Liver (tissue), 8 donors: ENCODE measurements at regions not wholly inside any gene's neighbourhood (a gene's known extent, or its start where the extent isn't known, plus 50 kb on each side); places are given as distances from the start of the nearest gene placed in this dataset.

Experiments
- DNase-seq: peaks from one replicate; pipeline ENCODE4 v3.0.0-alpha.2; 2017; ENCODE audit warnings: low spot score
- H3K27ac ChIP-seq, 2 donors: one replicate each; pipeline ENCODE4 v1.7.0; 2013; ENCODE audit warnings: inconsistent platforms in 2 of 2, low read length in 2 of 2, control low read depth in 1 of 2, low read depth in 1 of 2, mild to moderate bottlenecking in 1 of 2
- H3K27me3 ChIP-seq, 4 donors: one replicate each; pipeline versions ENCODE4 v1.6.1 to v1.7.0; 2013; ENCODE audit warnings: low read length in 3 of 4, inconsistent platforms in 1 of 4, mild to moderate bottlenecking in 1 of 4, moderate library complexity in 1 of 4; ENCODE audit not compliant: control insufficient read depth in 4 of 4, insufficient read depth in 4 of 4
- H3K36me3 ChIP-seq, 4 donors: one replicate each; pipeline versions ENCODE4 v1.6.1 to v1.7.0; 2013; ENCODE audit warnings: low read length in 3 of 4, mild to moderate bottlenecking in 3 of 4, low read depth in 1 of 4, moderate library complexity in 1 of 4; ENCODE audit not compliant: control insufficient read depth in 4 of 4, insufficient read depth in 3 of 4
- H3K4me1 ChIP-seq, 4 donors: one replicate each; pipeline versions ENCODE4 v1.6.1 to v1.7.0; 2013; ENCODE audit warnings: low read length in 3 of 4, mild to moderate bottlenecking in 3 of 4, moderate library complexity in 1 of 4; ENCODE audit not compliant: control insufficient read depth in 4 of 4, insufficient read depth in 4 of 4
- H3K4me3 ChIP-seq, 3 donors: one replicate each; pipeline versions ENCODE4 v1.6.1 to v1.7.0; 2013; ENCODE audit warnings: low read length in 3 of 3, control low read depth in 1 of 3, low read depth in 1 of 3, mild to moderate bottlenecking in 1 of 3
- H3K9ac ChIP-seq, 2 donors: one replicate each; pipeline ENCODE4 v1.7.0; 2013; ENCODE audit warnings: low read length in 2 of 2, mild to moderate bottlenecking in 2 of 2, moderate library complexity in 2 of 2, control low read depth in 1 of 2, low read depth in 1 of 2
- H3K9me3 ChIP-seq, 4 donors: one replicate each; pipeline versions ENCODE4 v1.6.1 to v1.7.0; 2013; ENCODE audit warnings: low read length in 3 of 4; ENCODE audit not compliant: control insufficient read depth in 4 of 4
- EGR1 ChIP-seq, 2 donors: IDR thresholded peaks; 2 replicates each; pipeline ENCODE4 v1.6.1; 2016 to 2018; ENCODE audit warnings: antibody characterized with exemption in 2 of 2, low read depth in 2 of 2
- FOXA1 ChIP-seq: IDR thresholded peaks from 2 replicates; pipeline ENCODE4 v1.6.1; 2016; ENCODE audit warnings: antibody characterized with exemption
- GABPA ChIP-seq, 2 donors: IDR thresholded peaks in 1 of 2; conservative IDR thresholded peaks in 1 of 2; 2 replicates each; pipeline ENCODE4 v1.6.1; 2016; ENCODE audit warnings: antibody characterized with exemption in 2 of 2, mild to moderate bottlenecking in 1 of 2, moderate library complexity in 1 of 2
- HNF4A ChIP-seq, 2 donors: conservative IDR thresholded peaks; 2 replicates each; pipeline ENCODE4 v1.6.1; 2016; ENCODE audit warnings: antibody characterized with exemption in 2 of 2, mild to moderate bottlenecking in 2 of 2
- HNF4G ChIP-seq: IDR thresholded peaks from 2 replicates; pipeline ENCODE4 v1.6.1; 2016; ENCODE audit warnings: antibody characterized with exemption
- MAX ChIP-seq: IDR thresholded peaks from 2 replicates; pipeline ENCODE4 v1.6.1; 2016; ENCODE audit warnings: antibody characterized with exemption
- NR2F2 ChIP-seq: IDR thresholded peaks from 2 replicates; pipeline ENCODE4 v1.6.1; 2016; ENCODE audit warnings: antibody characterized with exemption
- RAD21 ChIP-seq, 2 donors: IDR thresholded peaks; 2 replicates each; pipeline ENCODE4 v1.6.1; 2016; ENCODE audit warnings: antibody characterized with exemption in 2 of 2, mild to moderate bottlenecking in 2 of 2
- REST ChIP-seq: IDR thresholded peaks from 2 replicates; pipeline ENCODE4 v1.6.1; 2016; ENCODE audit warnings: antibody characterized with exemption, mild to moderate bottlenecking
- RXRA ChIP-seq, 2 donors: IDR thresholded peaks; 2 replicates each; pipeline ENCODE4 v1.6.1; 2017 to 2018; ENCODE audit warnings: antibody characterized with exemption in 2 of 2, mild to moderate bottlenecking in 1 of 2
- TAF1 ChIP-seq: conservative IDR thresholded peaks from 2 replicates; pipeline ENCODE4 v1.6.1; 2016; ENCODE audit warnings: antibody characterized with exemption, mild to moderate bottlenecking
- YY1 ChIP-seq: IDR thresholded peaks from 2 replicates; pipeline ENCODE4 v1.6.1; 2016; ENCODE audit warnings: antibody characterized with exemption, mild to moderate bottlenecking
- ZBTB33 ChIP-seq: IDR thresholded peaks from 2 replicates; pipeline ENCODE4 v1.6.1; 2016; ENCODE audit warnings: antibody characterized with exemption
- WGBS: extraction: QIAGEN DNeasy Blood & Tissue Kit; methylation state at CpG from one replicate; pipeline ENCODE4 v1.1.7; 2013; 5-methylcytosine and 5-hydroxymethylcytosine counted together
- TF ChIP-seq, protein P1 (sequence below): fragments of 150-350 bp; IDR thresholded peaks from 2 replicates; pipeline ENCODE4 v1.5.1; 2017; ENCODE audit warnings: improper control_type of control experiment, low read depth, low read length; ENCODE audit not compliant: missing input control
- donor health status: healthy.
- donor health status: healthy.
- donor health status: healthy.
- donor health status: healthy.
- donor health status: healthy.

GRCh38 chr20:60070791-60071190 is 112.6 kb downstream of the CDH26 start:
- Histone ChIP-seq H3K4me3 (no peak overlapping the region), H3K27me3 (no peaks in the 10 kb centered on the region), H3K27ac (no peak overlapping the region), H3K36me3 (no peaks in the 10 kb centered on the region), H3K9me3 (peaks cover 0 to 2% (median 0%) of the 10 kb centered on the region in 4 donors), H3K4me1 (no peaks in the 10 kb centered on the region), H3K9ac (no peak overlapping the region)
- TF ChIP-seq EGR1 (IDR thresholded peaks at IDR 0.05; ENCODE audit: low read depth in 2 of 2) (no peak), TAF1 (no peak), HNF4A (conservative IDR thresholded peaks at IDR 0.05) (no peak), RXRA (IDR thresholded peaks at IDR 0.05) (no peak), REST (no peak), YY1 (no peak), HNF4G (no peak), GABPA (IDR thresholded peaks at IDR 0.05 in 1 of 2, conservative IDR thresholded peaks at IDR 0.05 in 1 of 2) (no peak), NR2F2 (no peak), ZBTB33 (no peak), MAX (no peak), FOXA1 (no peak), RAD21 (IDR thresholded peaks at IDR 0.05) (no peak)
- TF ChIP-seq, protein P1, sequence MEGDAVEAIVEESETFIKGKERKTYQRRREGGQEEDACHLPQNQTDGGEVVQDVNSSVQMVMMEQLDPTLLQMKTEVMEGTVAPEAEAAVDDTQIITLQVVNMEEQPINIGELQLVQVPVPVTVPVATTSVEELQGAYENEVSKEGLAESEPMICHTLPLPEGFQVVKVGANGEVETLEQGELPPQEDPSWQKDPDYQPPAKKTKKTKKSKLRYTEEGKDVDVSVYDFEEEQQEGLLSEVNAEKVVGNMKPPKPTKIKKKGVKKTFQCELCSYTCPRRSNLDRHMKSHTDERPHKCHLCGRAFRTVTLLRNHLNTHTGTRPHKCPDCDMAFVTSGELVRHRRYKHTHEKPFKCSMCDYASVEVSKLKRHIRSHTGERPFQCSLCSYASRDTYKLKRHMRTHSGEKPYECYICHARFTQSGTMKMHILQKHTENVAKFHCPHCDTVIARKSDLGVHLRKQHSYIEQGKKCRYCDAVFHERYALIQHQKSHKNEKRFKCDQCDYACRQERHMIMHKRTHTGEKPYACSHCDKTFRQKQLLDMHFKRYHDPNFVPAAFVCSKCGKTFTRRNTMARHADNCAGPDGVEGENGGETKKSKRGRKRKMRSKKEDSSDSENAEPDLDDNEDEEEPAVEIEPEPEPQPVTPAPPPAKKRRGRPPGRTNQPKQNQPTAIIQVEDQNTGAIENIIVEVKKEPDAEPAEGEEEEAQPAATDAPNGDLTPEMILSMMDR: no peak
- 65% methylated on average over 4 of the region's 4 CpGs for WGBS
- no peak for DNase-seq

DNA sequence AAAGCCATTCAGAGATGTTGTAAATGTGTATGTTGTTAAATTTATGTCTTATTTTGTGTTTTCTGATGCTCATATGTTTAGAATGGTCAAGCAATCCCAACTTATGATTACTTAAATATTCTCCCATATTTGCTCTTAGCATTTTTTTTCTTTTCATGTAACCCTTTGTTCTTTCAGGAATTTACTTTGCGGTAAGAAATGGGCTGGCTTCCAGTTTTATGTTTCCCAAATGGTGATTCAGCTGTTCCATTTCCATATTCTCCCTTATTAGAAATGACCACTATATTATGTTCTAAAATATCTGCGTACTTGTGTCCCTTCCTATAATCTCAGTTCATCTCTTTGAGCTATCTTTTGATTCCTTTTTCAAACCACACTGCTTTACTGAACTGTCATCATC is 113.7 kb downstream of the CDH26 start:
- Histone ChIP-seq H3K36me3 (no peaks in the 10 kb centered on the region), H3K27ac (no peak overlapping the region), H3K9me3 (peaks cover 0 to 2% (median 0%) of the 10 kb centered on the region in 4 donors), H3K4me3 (no peak overlapping the region), H3K4me1 (no peaks in the 10 kb centered on the region), H3K27me3 (no peaks in the 10 kb centered on the region), H3K9ac (no peak overlapping the region)
- no peak for DNase-seq
- WGBS: 79% methylated on average over 2 of the region's 2 CpGs
- TF ChIP-seq RXRA (IDR thresholded peaks at IDR 0.05): no peak
- no peak for TF ChIP-seq ZBTB33
- TF ChIP-seq YY1: no peak
- TF ChIP-seq NR2F2: no peak
